KMS-11 (cell line): ENCODE measurements at regions not wholly inside any gene's neighbourhood (a gene's known extent, or its start where the extent isn't known, plus 50 kb on each side); places are given as distances from the start of the nearest gene placed in this dataset.
A peak's percentile ranks its signal among the peaks of the same experiment; 100 is the strongest.

ENCODE experiments used
- H2AFZ ChIP-seq: fragments of 200-600 bp; sonication (generic); 2 replicates; pipeline ENCODE4 v1.6.1; 2016; ENCODE audit warnings: antibody characterized with exemption, mixed run types, low read depth
- H3K27ac ChIP-seq: fragments of 200-600 bp; sonication (generic); 2 replicates; pipeline ENCODE4 v1.6.1; 2016; ENCODE audit warnings: mild to moderate bottlenecking, mixed run types
- H3K27me3 ChIP-seq: fragments of 200-600 bp; sonication (generic); 2 replicates; pipeline ENCODE4 v1.6.1; 2017; ENCODE audit warnings: mild to moderate bottlenecking, low read depth, mixed run types, moderate library complexity; ENCODE audit not compliant: insufficient read depth
- H3K36me3 ChIP-seq: fragments of 200-600 bp; sonication (generic); 2 replicates; pipeline ENCODE4 v1.6.1; 2017; ENCODE audit warnings: mild to moderate bottlenecking, mixed run types; ENCODE audit not compliant: insufficient read depth
- H3K4me1 ChIP-seq: fragments of 200-600 bp; sonication (generic); 2 replicates; pipeline ENCODE4 v1.6.1; 2016; ENCODE audit warnings: mild to moderate bottlenecking, low read depth, mixed run types; ENCODE audit not compliant: poor library complexity, severe bottlenecking
- H3K4me2 ChIP-seq: fragments of 200-600 bp; sonication (generic); 2 replicates; pipeline ENCODE4 v1.7.0; 2016; ENCODE audit warnings: mild to moderate bottlenecking, mixed run types
- H3K4me3 ChIP-seq: fragments of 200-600 bp; sonication (generic); IDR thresholded peaks from 2 replicates; pipeline ENCODE4 v1.6.1; 2017; ENCODE audit warnings: low read depth, low read length, mixed read lengths; ENCODE audit not compliant: insufficient read depth
- H3K79me2 ChIP-seq: fragments of 200-600 bp; sonication (generic); 2 replicates; pipeline ENCODE4 v1.6.1; 2016; ENCODE audit warnings: low read depth, mixed run types; ENCODE audit not compliant: insufficient read depth
- H3K9ac ChIP-seq: fragments of 200-600 bp; sonication (generic); 2 replicates; pipeline ENCODE4 v1.6.1; 2016; ENCODE audit warnings: mild to moderate bottlenecking, mixed run types
- H4K20me1 ChIP-seq: fragments of 200-600 bp; sonication (generic); 2 replicates; pipeline ENCODE4 v1.6.1; 2016; ENCODE audit warnings: mild to moderate bottlenecking, mixed run types; ENCODE audit not compliant: insufficient read depth
- CTCF ChIP-seq: fragments of 200-600 bp; sonication (generic); conservative IDR thresholded peaks from 2 replicates; pipeline ENCODE4 v1.6.1; 2017; ENCODE audit warnings: low read depth, mild to moderate bottlenecking, antibody characterized with exemption, low read length, moderate library complexity, mixed read lengths

GRCh38 chr4:89438102-89438831, 130.7 kb upstream of the GPRIN3 start:
- no peak overlapping the region for H3K27ac ChIP-seq
- no peak overlapping the region for H3K4me3 ChIP-seq
- peak overlapping the region; percentile 90 for H2AFZ ChIP-seq
- no peaks in the 10 kb centered on the region for H3K27me3 ChIP-seq
- H3K79me2 ChIP-seq: no peaks in the 10 kb centered on the region
- H3K4me1 ChIP-seq: peaks cover 10% of the 10 kb centered on the region
- H3K4me2 ChIP-seq: peak overlapping the region; percentile 46; the same call in 1 of the 2 replicates
- H3K36me3 ChIP-seq: no peaks in the 10 kb centered on the region
- TF ChIP-seq CTCF: peak; percentile 78
- no peaks in the 10 kb centered on the region for H4K20me1 ChIP-seq
- no peak overlapping the region for H3K9ac ChIP-seq

GRCh38 chr4:89434364-89434988, 126.9 kb upstream of the GPRIN3 start:
- H3K4me2 ChIP-seq: no peak overlapping the region
- H4K20me1 ChIP-seq: no peaks in the 10 kb centered on the region
- H3K27me3 ChIP-seq: no peaks in the 10 kb centered on the region
- H3K9ac ChIP-seq: no peak overlapping the region
- H3K36me3 ChIP-seq: no peaks in the 10 kb centered on the region
- H3K4me1 ChIP-seq: peaks cover 10% of the 10 kb centered on the region
- H2AFZ ChIP-seq: no peak overlapping the region
- H3K79me2 ChIP-seq: no peaks in the 10 kb centered on the region
- no peak overlapping the region for H3K27ac ChIP-seq
- H3K4me3 ChIP-seq: no peak overlapping the region
- peak; percentile 85 for TF ChIP-seq CTCF

- H4K20me1 ChIP-seq: no peaks in the 10 kb centered on the region
- no peak for TF ChIP-seq CTCF
- H3K27me3 ChIP-seq: no peaks in the 10 kb centered on the region
- H3K9ac ChIP-seq: no peak overlapping the region
- H3K4me3 ChIP-seq: no peak overlapping the region
- no peaks in the 10 kb centered on the region for H3K4me1 ChIP-seq
- H3K36me3 ChIP-seq: no peaks in the 10 kb centered on the region
- no peaks in the 10 kb centered on the region for H3K79me2 ChIP-seq
- H2AFZ ChIP-seq: no peak overlapping the region
- no peak overlapping the region for H3K27ac ChIP-seq
- no peak overlapping the region for H3K4me2 ChIP-seq
Observed at GRCh38 chr4:89427782-89428181, 120.2 kb upstream of the GPRIN3 start.

GRCh38 chr4:89425023-89425422, 117.4 kb upstream of the GPRIN3 start:
- Histone ChIP-seq H3K4me2 (no peak overlapping the region), H3K79me2 (no peaks in the 10 kb centered on the region), H2AFZ (no peak overlapping the region), H3K4me1 (no peaks in the 10 kb centered on the region), H3K36me3 (no peaks in the 10 kb centered on the region), H3K27me3 (no peaks in the 10 kb centered on the region), H3K27ac (no peak overlapping the region), H3K9ac (no peak overlapping the region), H4K20me1 (no peaks in the 10 kb centered on the region), H3K4me3 (no peak overlapping the region)
- TF ChIP-seq CTCF: no peak
